Ishikawa (cell line): ENCODE measurements at regions not wholly inside any gene's neighbourhood (a gene's known extent, or its start where the extent isn't known, plus 50 kb on each side); places are given as distances from the start of the nearest gene placed in this dataset.

Source experiments
- CEBPB ChIP-seq: IDR thresholded peaks from 2 replicates; pipeline ENCODE4 v1.6.1; 2012
- CREB1 ChIP-seq: IDR thresholded peaks from 2 replicates; pipeline ENCODE4 v1.6.1; 2012; ENCODE audit warnings: low read depth
- EGR1 ChIP-seq: IDR thresholded peaks from 2 replicates; pipeline ENCODE4 v1.6.1; 2012
- EP300 ChIP-seq: IDR thresholded peaks from 2 replicates; pipeline ENCODE4 v1.6.1; 2012; ENCODE audit warnings: borderline replicate concordance
- FOXM1 ChIP-seq: IDR thresholded peaks from 2 replicates; pipeline ENCODE4 v1.6.1; 2012; ENCODE audit warnings: low read depth, borderline replicate concordance
- NFIC ChIP-seq: IDR thresholded peaks from 2 replicates; pipeline ENCODE4 v1.6.1; 2012
- RAD21 ChIP-seq: IDR thresholded peaks from 2 replicates; pipeline ENCODE4 v1.6.1; 2012; ENCODE audit warnings: low read depth
- REST ChIP-seq: IDR thresholded peaks from 2 replicates; pipeline ENCODE4 v1.6.1; 2012; ENCODE audit warnings: low read depth, mild to moderate bottlenecking
- TAF1 ChIP-seq: IDR thresholded peaks from 2 replicates; pipeline ENCODE4 v1.6.1; 2012; ENCODE audit warnings: low read depth, mild to moderate bottlenecking
- TCF12 ChIP-seq: IDR thresholded peaks from 2 replicates; pipeline ENCODE4 v1.6.1; 2012; ENCODE audit warnings: low read depth
- TEAD4 ChIP-seq: IDR thresholded peaks from 2 replicates; pipeline ENCODE4 v1.6.1; 2012
- YY1 ChIP-seq: IDR thresholded peaks from 2 replicates; pipeline ENCODE4 v1.6.1; 2012; ENCODE audit warnings: low read depth
- ZBTB7A ChIP-seq: IDR thresholded peaks from 2 replicates; pipeline ENCODE4 v1.6.1; 2012; ENCODE audit warnings: low read depth
- TF ChIP-seq, protein P1 (sequence below): IDR thresholded peaks from 2 replicates; pipeline ENCODE4 v1.6.1; 2012
- TF ChIP-seq, protein P2 (sequence below): IDR thresholded peaks from 2 replicates; pipeline ENCODE4 v1.6.1; 2012

DNA sequence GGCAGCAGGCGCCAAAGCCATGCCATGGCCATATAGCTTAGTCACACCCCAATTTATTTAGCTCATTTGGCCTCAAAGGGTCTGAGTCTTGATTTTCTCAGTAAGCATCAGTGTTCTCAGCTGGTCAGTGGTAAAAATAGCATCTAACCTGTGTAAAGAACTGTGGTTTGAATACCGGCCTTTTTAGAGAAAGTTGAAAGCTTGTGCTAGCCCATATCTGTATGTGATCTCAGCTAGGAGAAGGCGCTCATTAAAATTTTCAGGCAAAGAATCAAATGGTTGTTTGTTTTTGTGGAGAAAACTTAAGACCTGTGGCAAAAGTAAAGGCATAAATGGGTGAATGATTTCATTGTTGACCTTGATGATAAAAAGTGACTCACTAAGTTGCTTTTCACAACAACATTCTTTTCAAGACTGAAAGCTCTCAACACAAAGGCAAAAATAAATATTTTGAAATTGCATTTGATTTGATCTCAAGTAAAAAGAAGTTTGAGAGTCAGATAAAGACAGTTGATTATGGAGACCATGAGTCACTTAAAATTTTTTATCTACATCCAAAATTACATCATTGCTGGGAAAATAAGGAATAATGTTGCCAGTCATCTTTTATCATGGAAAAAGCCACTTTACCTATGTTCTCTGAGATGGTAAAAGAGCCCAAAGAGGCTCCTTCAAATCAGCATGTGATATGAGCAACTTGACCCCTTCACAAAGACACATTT lies 128.5 kb upstream of the RGS6 start:
- TF ChIP-seq, protein P1, sequence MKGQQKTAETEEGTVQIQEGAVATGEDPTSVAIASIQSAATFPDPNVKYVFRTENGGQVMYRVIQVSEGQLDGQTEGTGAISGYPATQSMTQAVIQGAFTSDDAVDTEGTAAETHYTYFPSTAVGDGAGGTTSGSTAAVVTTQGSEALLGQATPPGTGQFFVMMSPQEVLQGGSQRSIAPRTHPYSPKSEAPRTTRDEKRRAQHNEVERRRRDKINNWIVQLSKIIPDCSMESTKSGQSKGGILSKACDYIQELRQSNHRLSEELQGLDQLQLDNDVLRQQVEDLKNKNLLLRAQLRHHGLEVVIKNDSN: no peak
- TF ChIP-seq NFIC (no peak), EGR1 (no peak), FOXM1 (no peak), RAD21 (no peak), CEBPB (no peak), TEAD4 (no peak), ZBTB7A (no peak), REST (no peak), EP300 (no peak)

- TF ChIP-seq NFIC: no peak
- no peak for TF ChIP-seq FOXM1
- no peak for TF ChIP-seq TEAD4
- no peak for TF ChIP-seq EP300
- TF ChIP-seq, protein P2, sequence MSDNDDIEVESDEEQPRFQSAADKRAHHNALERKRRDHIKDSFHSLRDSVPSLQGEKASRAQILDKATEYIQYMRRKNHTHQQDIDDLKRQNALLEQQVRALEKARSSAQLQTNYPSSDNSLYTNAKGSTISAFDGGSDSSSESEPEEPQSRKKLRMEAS: no peak
- TF ChIP-seq EGR1: no peak
- TF ChIP-seq REST: no peak
- TF ChIP-seq, protein P1: no peak
- no peak for TF ChIP-seq CREB1
- TF ChIP-seq RAD21: no peak
- no peak for TF ChIP-seq CEBPB
- TF ChIP-seq YY1: no peak
- no peak for TF ChIP-seq ZBTB7A
- TF ChIP-seq TCF12: no peak
- no peak for TF ChIP-seq TAF1
Observed at GRCh38 chr14:71804992-71805391, 127.2 kb upstream of the RGS6 start.

DNA sequence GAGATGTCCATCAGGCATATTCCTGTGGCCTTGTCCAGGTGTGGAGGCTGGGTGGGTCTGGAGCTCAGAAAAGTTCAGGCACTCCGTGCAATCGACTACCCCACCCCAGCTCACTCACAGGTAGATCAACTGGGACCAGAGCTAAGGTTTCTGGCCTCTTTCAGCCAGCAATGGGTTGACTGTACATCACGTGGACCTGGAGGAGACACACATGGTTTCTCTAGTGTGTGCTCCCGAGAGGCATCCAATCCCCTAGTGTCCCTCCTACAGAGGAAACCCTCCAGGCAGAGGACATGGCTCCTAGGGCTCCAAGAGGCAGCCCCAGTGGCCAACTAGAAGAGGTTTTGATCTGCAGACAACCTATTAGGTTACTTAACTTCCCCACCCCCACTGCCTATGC lies 119.5 kb upstream of the RGS6 start:
- no peak for TF ChIP-seq TCF12
- TF ChIP-seq FOXM1: no peak
- no peak for TF ChIP-seq EP300
- no peak for TF ChIP-seq CEBPB
- TF ChIP-seq, protein P1: no peak
- TF ChIP-seq ZBTB7A: no peak
- no peak for TF ChIP-seq REST
- no peak for TF ChIP-seq RAD21
- no peak for TF ChIP-seq TEAD4
- TF ChIP-seq YY1: no peak
- TF ChIP-seq EGR1: no peak
- TF ChIP-seq CREB1: no peak
- TF ChIP-seq TAF1: no peak
- TF ChIP-seq, protein P2: no peak
- TF ChIP-seq NFIC: no peak

- TF ChIP-seq YY1 (no peak), CEBPB (no peak), TAF1 (no peak), NFIC (no peak), TCF12 (no peak), EP300 (no peak), REST (no peak), FOXM1 (no peak), CREB1 (no peak), ZBTB7A (no peak), EGR1 (no peak), RAD21 (no peak), TEAD4 (no peak)
- TF ChIP-seq, protein P2: no peak
- TF ChIP-seq, protein P1: no peak
Observed at GRCh38 chr14:71815110-71815509, 117.1 kb upstream of the RGS6 start.
